ENCODE measurements at regions not wholly inside any gene's neighbourhood (a gene's known extent, or its start where the extent isn't known, plus 50 kb on each side); places are given as distances from the start of the nearest gene placed in this dataset.

GRCh38 chr12:85711735-85712390 is 124.3 kb downstream of the RASSF9 start:
- H3K4me1 ChIP-seq, result no peaks in the 10 kb centered on the region
- no peaks in the 10 kb centered on the region for H3F3A ChIP-seq (ENCODE audit: low read depth)
- no peak overlapping the region for H3K27ac Mint-ChIP-seq
- no peaks in the 10 kb centered on the region for H3K9me3 ChIP-seq (ENCODE audit: low read depth)
- H3K4me3 ChIP-seq, result no peak overlapping the region
- no peak overlapping the region for H3K9ac ChIP-seq
- no peaks in the 10 kb centered on the region for H3K36me3 Mint-ChIP-seq
- H3K79me2 ChIP-seq (ENCODE audit: low read depth), result no peaks in the 10 kb centered on the region
- no peaks in the 10 kb centered on the region for H3K36me3 ChIP-seq
- H3K4me3 Mint-ChIP-seq, result no peak overlapping the region
- H3K4me2 ChIP-seq, result no peak overlapping the region
- TF ChIP-seq EZH2phosphoT487 (IDR thresholded peaks at IDR 0.05) (no peak), EZH2 (IDR thresholded peaks at IDR 0.05) (no peak)
- TF ChIP-seq, protein P1, sequence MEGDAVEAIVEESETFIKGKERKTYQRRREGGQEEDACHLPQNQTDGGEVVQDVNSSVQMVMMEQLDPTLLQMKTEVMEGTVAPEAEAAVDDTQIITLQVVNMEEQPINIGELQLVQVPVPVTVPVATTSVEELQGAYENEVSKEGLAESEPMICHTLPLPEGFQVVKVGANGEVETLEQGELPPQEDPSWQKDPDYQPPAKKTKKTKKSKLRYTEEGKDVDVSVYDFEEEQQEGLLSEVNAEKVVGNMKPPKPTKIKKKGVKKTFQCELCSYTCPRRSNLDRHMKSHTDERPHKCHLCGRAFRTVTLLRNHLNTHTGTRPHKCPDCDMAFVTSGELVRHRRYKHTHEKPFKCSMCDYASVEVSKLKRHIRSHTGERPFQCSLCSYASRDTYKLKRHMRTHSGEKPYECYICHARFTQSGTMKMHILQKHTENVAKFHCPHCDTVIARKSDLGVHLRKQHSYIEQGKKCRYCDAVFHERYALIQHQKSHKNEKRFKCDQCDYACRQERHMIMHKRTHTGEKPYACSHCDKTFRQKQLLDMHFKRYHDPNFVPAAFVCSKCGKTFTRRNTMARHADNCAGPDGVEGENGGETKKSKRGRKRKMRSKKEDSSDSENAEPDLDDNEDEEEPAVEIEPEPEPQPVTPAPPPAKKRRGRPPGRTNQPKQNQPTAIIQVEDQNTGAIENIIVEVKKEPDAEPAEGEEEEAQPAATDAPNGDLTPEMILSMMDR (IDR thresholded peaks at IDR 0.05), result no peak
- no peaks in the 10 kb centered on the region for H3K9me3 Mint-ChIP-seq
- no peaks in the 10 kb centered on the region for H3K4me1 Mint-ChIP-seq
- DNase-seq (ENCODE audit: low spot score), result no peak
- H3K27me3 ChIP-seq, result no peaks in the 10 kb centered on the region
- no peak overlapping the region for H3K27ac ChIP-seq
- H3K27me3 Mint-ChIP-seq (ENCODE audit: insufficient read depth, low read depth), result peaks cover 2% of the 10 kb centered on the region
- H2AFZ ChIP-seq (replicated peaks), result no peak overlapping the region
- no peaks in the 10 kb centered on the region for H4K20me1 ChIP-seq (ENCODE audit: low read depth)

DNA sequence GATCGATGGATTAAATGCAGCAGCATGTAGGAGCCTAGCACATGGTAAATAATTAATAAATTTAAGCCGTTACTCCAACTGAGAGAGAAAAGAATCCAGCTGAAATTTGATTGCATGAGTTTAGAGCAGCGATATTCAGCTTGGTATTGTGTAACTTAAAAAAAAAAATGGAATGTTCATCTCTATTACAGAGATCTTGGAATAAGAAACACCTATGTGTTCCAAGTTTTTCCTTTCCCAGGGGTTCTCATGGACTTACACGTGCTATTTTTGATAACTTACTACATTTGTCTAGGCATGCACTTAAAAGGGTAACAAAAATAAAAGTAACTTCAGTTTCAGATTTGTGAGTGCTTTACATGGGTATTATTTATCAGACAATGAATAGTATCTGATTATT is 122.8 kb downstream of the RASSF9 start:
- no peak for DNase-seq (ENCODE audit: low spot score)
- no peaks in the 10 kb centered on the region for H3K4me1 Mint-ChIP-seq

GRCh38 chr12:85714425-85714824 is 121.8 kb downstream of the RASSF9 start:
- Histone ChIP-seq H2AFZ (replicated peaks) (no peak overlapping the region), H3K27ac (no peak overlapping the region), H3K27me3 (no peaks in the 10 kb centered on the region), H3K4me3 (no peak overlapping the region), H3K9me3 (ENCODE audit: low read depth) (no peaks in the 10 kb centered on the region), H3K4me2 (no peak overlapping the region), H3K4me1 (no peaks in the 10 kb centered on the region), H3K79me2 (ENCODE audit: low read depth) (no peaks in the 10 kb centered on the region), H3K36me3 (no peaks in the 10 kb centered on the region), H4K20me1 (ENCODE audit: low read depth) (no peaks in the 10 kb centered on the region), H3K9ac (no peak overlapping the region), H3F3A (ENCODE audit: low read depth) (no peaks in the 10 kb centered on the region)
- no peaks in the 10 kb centered on the region for H3K4me1 Mint-ChIP-seq
- no peaks in the 10 kb centered on the region for H3K9me3 Mint-ChIP-seq
- H3K27me3 Mint-ChIP-seq (ENCODE audit: insufficient read depth, low read depth), result peaks cover 2% of the 10 kb centered on the region
- H3K27ac Mint-ChIP-seq, result no peak overlapping the region
- no peak for TF ChIP-seq EZH2 (IDR thresholded peaks at IDR 0.05)
- no peak for TF ChIP-seq EZH2phosphoT487 (IDR thresholded peaks at IDR 0.05)
- TF ChIP-seq, protein P1 (IDR thresholded peaks at IDR 0.05), result no peak
- H3K4me3 Mint-ChIP-seq, result no peak overlapping the region
- no peak for DNase-seq (ENCODE audit: low spot score)
- no peaks in the 10 kb centered on the region for H3K36me3 Mint-ChIP-seq

More for the DNA sequence above, 122.8 kb downstream of the RASSF9 start:
- H3K9me3 ChIP-seq (ENCODE audit: low read depth), result no peaks in the 10 kb centered on the region
- H3K9ac ChIP-seq, result no peak overlapping the region
- TF ChIP-seq, protein P1 (IDR thresholded peaks at IDR 0.05), result no peak
- TF ChIP-seq EZH2phosphoT487 (IDR thresholded peaks at IDR 0.05), result no peak
- no peak for TF ChIP-seq EZH2 (IDR thresholded peaks at IDR 0.05)
- no peaks in the 10 kb centered on the region for H4K20me1 ChIP-seq (ENCODE audit: low read depth)
- no peaks in the 10 kb centered on the region for H3F3A ChIP-seq (ENCODE audit: low read depth)
- no peak overlapping the region for H3K4me2 ChIP-seq
- H2AFZ ChIP-seq (replicated peaks), result no peak overlapping the region
- H3K27me3 ChIP-seq, result no peaks in the 10 kb centered on the region
- Mint-ChIP-seq H3K36me3 (no peaks in the 10 kb centered on the region), H3K27ac (no peak overlapping the region), H3K27me3 (ENCODE audit: insufficient read depth, low read depth) (peaks cover 2% of the 10 kb centered on the region), H3K4me3 (no peak overlapping the region), H3K9me3 (no peaks in the 10 kb centered on the region)
- no peak overlapping the region for H3K4me3 ChIP-seq
- no peaks in the 10 kb centered on the region for H3K36me3 ChIP-seq
- H3K79me2 ChIP-seq (ENCODE audit: low read depth), result no peaks in the 10 kb centered on the region
- no peaks in the 10 kb centered on the region for H3K4me1 ChIP-seq
- H3K27ac ChIP-seq, result no peak overlapping the region

All from neural progenitor cell (in vitro differentiated cells).